HFFc6 (cell line): ENCODE measurements at regions not wholly inside any gene's neighbourhood (a gene's known extent, or its start where the extent isn't known, plus 50 kb on each side); places are given as distances from the start of the nearest gene placed in this dataset.

Source experiments
- DNase-seq: peaks from one replicate; pipeline ENCODE4 v3.0.0-alpha.2; 2018
- H3K27ac Mint-ChIP-seq: 2 replicates; pipeline ENCODE4 v1.8.0; 2020; ENCODE audit warnings: mild to moderate bottlenecking, mixed read lengths
- H3K27me3 Mint-ChIP-seq: 2 replicates; pipeline ENCODE4 v1.8.0; 2021; ENCODE audit warnings: mild to moderate bottlenecking, moderate library complexity, mixed read lengths; ENCODE audit not compliant: insufficient read depth
- H3K36me3 Mint-ChIP-seq: 2 replicates; pipeline ENCODE4 v1.8.0; 2021; ENCODE audit warnings: low read depth, mixed read lengths
- H3K4me1 Mint-ChIP-seq: 2 replicates; pipeline ENCODE4 v1.8.0; 2020; ENCODE audit warnings: low read depth, mixed read lengths
- H3K4me3 Mint-ChIP-seq: 2 replicates; pipeline ENCODE4 v1.8.0; 2020; ENCODE audit warnings: mild to moderate bottlenecking, moderate library complexity, mixed read lengths
- H3K9me3 Mint-ChIP-seq: 2 replicates; pipeline ENCODE4 v1.8.0; 2020; ENCODE audit warnings: mild to moderate bottlenecking, mixed read lengths
- CTCF ChIP-seq: fragments of 200-600 bp; sonication (generic); IDR thresholded peaks from 2 replicates; pipeline ENCODE4 v1.5.0; 2021; ENCODE audit warnings: antibody characterized with exemption, mild to moderate bottlenecking

DNA sequence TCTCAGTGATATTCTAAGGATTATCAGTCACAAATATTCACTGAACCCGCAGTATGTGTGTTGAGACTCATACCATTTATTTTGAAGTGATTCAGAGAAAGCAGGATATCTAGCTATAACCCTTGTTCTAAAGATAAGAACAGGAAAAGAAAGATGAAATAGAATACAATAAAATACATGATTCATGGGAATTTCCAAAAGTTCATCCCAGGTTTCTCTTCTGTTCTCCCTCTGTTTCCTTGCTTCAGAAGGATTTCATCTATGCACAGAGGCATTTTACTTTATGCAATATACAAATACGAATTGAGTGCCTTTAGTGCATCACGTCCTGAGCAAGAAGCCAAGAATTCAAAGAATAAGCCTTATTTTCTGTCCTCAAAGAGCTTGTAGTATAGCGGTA lies 274.4 kb upstream of the GPC6 start:
- no peak for TF ChIP-seq CTCF
- H3K4me1 Mint-ChIP-seq: no peaks in the 10 kb centered on the region
- DNase-seq: no peak
- no peaks in the 10 kb centered on the region for H3K36me3 Mint-ChIP-seq
- no peak overlapping the region for H3K27ac Mint-ChIP-seq
- H3K4me3 Mint-ChIP-seq: no peak overlapping the region
- H3K9me3 Mint-ChIP-seq: peaks cover 35% of the 10 kb centered on the region
- H3K27me3 Mint-ChIP-seq: no peaks in the 10 kb centered on the region

DNA sequence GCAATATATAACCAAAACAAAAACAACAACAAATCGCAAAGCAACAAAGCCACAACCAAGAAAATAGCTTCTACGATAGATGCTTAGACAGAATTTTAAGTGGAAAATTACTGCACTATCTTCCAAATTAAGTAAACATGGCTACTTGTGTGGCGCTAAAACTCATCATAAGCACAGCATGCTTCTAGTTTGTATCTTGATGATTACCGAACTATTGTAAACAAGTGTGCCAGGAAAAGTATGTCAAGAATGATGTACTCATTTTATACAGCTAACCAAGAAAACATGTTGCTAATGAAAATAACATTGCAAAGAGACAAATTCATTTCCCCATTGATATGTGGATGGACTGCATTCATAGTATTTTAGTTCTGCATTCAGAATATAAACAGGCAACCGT lies 271.9 kb upstream of the GPC6 start:
- no peaks in the 10 kb centered on the region for H3K36me3 Mint-ChIP-seq
- no peak for DNase-seq
- no peak for TF ChIP-seq CTCF
- no peaks in the 10 kb centered on the region for H3K4me1 Mint-ChIP-seq
- no peak overlapping the region for H3K27ac Mint-ChIP-seq
- H3K9me3 Mint-ChIP-seq: peaks cover 45% of the 10 kb centered on the region
- H3K27me3 Mint-ChIP-seq: no peaks in the 10 kb centered on the region
- H3K4me3 Mint-ChIP-seq: no peak overlapping the region

- Mint-ChIP-seq H3K27me3 (no peaks in the 10 kb centered on the region), H3K4me3 (no peak overlapping the region), H3K27ac (no peak overlapping the region), H3K9me3 (peaks cover 42% of the 10 kb centered on the region), H3K36me3 (0 out of 2 replicates have a peak, but pooled peaks cover 4% of the 10 kb centered on the region), H3K4me1 (no peaks in the 10 kb centered on the region)
- no peak for DNase-seq
- TF ChIP-seq CTCF: no peak
These were observed 266.8 kb upstream of the GPC6 start for GRCh38 chr13:92959790-92960189.

- no peak overlapping the region for H3K27ac Mint-ChIP-seq
These were observed 263.6 kb upstream of the GPC6 start for GRCh38 chr13:92963029-92963428.

DNA sequence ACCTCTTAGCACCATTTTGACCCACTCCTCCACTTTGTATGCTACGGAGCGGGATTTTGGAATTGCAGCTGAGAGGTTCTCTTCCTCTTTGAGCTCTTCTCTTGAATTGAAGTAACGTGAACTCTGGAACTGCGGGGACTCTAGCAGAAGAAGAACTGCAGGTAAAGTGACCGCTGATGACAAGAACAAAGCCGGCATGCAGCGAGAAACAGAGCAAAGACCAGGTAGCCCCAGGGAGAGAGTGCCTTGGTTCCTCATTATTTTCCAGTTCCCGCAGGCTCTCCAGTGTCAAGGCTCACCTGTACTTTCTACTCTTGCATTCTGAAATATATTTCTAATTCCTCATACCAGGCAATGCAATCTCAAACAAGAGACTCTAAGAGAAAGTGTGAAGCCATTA lies 260.3 kb upstream of the GPC6 start:
- no peaks in the 10 kb centered on the region for H3K4me1 Mint-ChIP-seq
- no peak for TF ChIP-seq CTCF
- DNase-seq: no peak
- peaks cover 7% of the 10 kb centered on the region for H3K9me3 Mint-ChIP-seq
- no peak overlapping the region for H3K4me3 Mint-ChIP-seq
- H3K36me3 Mint-ChIP-seq: 0 out of 2 replicates have a peak, but pooled peaks cover 4% of the 10 kb centered on the region
- H3K27ac Mint-ChIP-seq: no peak overlapping the region
- no peaks in the 10 kb centered on the region for H3K27me3 Mint-ChIP-seq

More at GRCh38 chr13:92963029-92963428, 263.6 kb upstream of the GPC6 start:
- Mint-ChIP-seq H3K36me3 (0 out of 2 replicates have a peak, but pooled peaks cover 4% of the 10 kb centered on the region), H3K9me3 (peaks cover 24% of the 10 kb centered on the region), H3K4me1 (no peaks in the 10 kb centered on the region), H3K4me3 (no peak overlapping the region), H3K27me3 (no peaks in the 10 kb centered on the region)
- DNase-seq: no peak
- no peak for TF ChIP-seq CTCF

- Mint-ChIP-seq H3K4me1 (no peaks in the 10 kb centered on the region), H3K4me3 (no peak overlapping the region), H3K9me3 (peaks cover 7% of the 10 kb centered on the region), H3K27me3 (no peaks in the 10 kb centered on the region), H3K27ac (no peak overlapping the region), H3K36me3 (0 out of 2 replicates have a peak, but pooled peaks cover 4% of the 10 kb centered on the region)
- TF ChIP-seq CTCF: no peak
- no peak for DNase-seq
These were observed 259.7 kb upstream of the GPC6 start for GRCh38 chr13:92966900-92967299.
